Limb (tissue), 2 donors: ENCODE measurements at regions not wholly inside any gene's neighbourhood (a gene's known extent, or its start where the extent isn't known, plus 50 kb on each side); places are given as distances from the start of the nearest gene placed in this dataset.
"Not testable (repeated sequence)": the region's sequence is repeated elsewhere in the genome, so short reads cannot be mapped to it uniquely, and the experiment has no call there.

Source experiments
- DNase-seq, 2 donors: peaks; one replicate each; pipeline ENCODE4 v3.0.0-alpha.2; 2016; ENCODE audit errors: extremely low spot score in 2 of 2

- no peak for DNase-seq
These were observed 488.1 kb upstream of the ARX start for GRCh38 chrX:25503826-25504225.

- DNase-seq: no peak
These were observed 492.0 kb upstream of the ARX start for GRCh38 chrX:25507801-25508200.

GRCh38 chrX:25519258-25519657 lies 503.5 kb upstream of the ARX start:
- DNase-seq: no peak

GRCh38 chrX:25522443-25523010 lies 506.8 kb upstream of the ARX start:
- not testable (repeated sequence) for DNase-seq

DNA sequence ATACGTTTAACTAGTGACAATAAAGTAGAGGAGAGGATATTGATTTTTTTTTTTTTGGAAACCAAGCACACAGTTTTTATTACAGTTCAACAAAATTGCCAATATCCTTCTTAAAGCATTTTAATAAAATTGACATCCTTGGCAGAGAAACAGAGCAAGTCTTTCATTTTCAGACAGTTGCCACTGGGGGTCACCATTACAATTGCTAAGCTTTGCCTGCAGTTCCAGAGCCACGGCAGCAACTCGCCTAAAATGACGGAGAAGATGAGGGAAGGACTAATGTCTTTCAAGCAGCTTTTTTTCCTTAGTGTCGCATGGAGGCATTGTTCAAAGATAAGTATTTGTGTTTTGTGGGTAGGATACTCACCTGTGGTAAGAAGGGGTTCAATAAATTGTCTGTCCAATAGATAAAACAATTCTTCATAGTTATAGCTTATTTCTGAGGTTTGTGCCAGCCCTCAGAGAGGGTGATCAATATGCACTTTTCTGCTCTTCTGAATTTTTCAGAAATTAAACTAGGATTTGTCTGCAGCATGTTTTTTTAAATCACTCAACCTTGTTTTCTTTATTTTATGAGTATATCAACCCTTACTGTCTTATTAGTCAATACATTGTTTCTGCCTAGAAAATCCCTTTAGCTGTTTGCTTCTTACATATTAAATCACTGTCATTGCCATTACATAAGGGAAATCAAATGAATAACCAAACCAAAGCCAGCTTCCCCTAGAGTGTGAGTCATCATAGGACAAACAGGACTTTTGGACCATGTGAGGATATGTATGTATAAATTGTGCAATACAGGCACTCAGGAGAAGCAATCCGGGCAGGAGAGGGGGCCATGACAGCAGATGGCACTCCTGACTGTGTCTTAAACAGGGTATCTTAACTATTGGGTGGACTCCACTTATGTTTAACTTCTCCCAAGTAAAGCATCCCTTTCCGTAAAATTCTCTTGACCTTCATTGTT lies 508.1 kb upstream of the ARX start:
- DNase-seq: peak; percentile 40 to 67

DNA sequence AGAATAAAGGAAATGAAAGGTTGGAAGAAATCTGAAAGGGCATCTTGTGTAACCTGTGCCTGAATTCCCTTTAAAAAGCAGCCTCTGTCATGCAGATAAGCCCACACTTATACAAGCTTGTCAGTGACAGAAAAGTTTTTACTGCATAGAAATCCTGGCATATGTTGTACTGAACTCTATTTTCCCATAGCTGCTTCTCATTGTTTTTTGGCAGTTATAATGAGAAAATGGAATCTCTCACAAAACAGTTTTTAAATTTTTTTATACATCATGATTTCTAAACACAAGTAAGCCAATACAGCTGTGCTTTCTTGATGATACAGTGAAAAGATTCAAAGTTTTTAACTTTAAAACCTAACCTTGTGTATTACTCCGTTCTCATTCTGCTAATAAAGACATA lies 511.4 kb upstream of the ARX start:
- no peak for DNase-seq

GRCh38 chrX:25527596-25527995 lies 511.8 kb upstream of the ARX start:
- no peak for DNase-seq

- no peak for DNase-seq
These were observed 515.3 kb upstream of the ARX start for GRCh38 chrX:25531096-25531495.

DNA sequence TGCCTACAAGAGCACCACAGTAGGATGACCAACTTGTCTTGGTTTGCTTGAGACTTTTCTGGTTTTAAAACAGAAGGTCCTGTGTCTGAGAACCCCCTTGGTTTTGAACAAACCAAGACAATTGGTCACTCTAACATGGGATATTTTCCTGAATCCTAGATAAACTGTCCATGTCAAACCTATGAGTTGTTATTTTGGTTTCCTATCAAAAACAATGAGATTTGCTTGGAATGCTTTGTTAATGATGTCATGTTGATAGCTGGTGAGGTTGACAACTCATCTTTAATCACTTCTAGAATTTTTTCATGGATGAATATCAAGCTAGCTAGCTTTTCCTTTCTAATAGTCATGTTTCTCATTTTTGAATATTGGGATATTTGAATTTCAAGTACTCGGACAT lies 518.3 kb upstream of the ARX start:
- DNase-seq: no peak

DNA sequence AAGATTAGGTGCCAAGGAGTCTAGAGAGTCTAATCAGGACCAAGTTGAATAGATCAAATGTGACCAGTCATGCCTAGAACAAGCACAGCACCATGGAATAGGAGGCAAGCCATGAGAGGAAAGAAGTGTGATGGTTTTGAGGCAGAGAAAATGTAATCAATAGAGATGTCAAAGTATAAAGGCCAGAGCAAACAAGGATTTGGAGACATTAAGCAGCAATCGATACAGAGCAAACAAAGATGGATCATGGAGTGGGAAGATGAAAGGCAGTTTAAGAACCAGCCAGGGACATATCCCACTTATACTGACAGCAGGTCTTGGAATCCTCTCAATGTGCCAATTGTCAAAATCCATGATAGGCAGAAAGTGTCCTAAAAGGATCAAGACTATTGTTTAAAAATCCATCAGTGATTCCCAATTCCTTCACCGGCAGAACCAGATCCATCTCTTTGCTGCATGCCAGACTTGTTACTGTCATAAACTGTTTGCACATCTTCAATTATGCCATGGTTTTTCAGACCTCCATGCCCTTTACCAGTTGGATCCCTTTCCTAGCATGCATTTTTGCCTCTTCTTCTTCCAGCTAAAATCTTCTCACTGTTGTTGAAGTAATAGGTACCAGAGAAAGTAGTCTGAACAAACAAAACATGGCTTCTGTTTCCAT lies 520.7 kb upstream of the ARX start:
- DNase-seq: no peak

GRCh38 chrX:25537699-25538098 lies 521.9 kb upstream of the ARX start:
- DNase-seq: no peak

DNA sequence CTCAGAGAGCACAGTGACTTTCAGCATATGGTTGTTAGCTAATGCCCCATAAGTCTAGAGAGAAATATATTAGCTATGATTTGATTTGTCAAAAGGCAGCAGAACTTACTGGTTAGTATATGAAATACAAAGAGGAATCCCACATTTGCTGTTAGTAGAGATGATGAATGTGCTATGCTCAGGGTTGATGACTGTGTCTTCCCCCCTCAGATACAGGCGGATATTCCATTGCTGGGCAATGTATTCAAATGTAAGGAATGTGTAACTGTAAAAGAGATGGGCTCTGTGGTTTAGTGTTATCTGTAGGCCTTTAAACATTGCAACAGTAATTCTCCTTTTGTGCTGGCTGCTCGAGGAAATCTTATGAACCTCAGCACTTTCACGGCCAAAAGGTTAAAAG lies 528.9 kb upstream of the ARX start:
- no peak for DNase-seq

DNA sequence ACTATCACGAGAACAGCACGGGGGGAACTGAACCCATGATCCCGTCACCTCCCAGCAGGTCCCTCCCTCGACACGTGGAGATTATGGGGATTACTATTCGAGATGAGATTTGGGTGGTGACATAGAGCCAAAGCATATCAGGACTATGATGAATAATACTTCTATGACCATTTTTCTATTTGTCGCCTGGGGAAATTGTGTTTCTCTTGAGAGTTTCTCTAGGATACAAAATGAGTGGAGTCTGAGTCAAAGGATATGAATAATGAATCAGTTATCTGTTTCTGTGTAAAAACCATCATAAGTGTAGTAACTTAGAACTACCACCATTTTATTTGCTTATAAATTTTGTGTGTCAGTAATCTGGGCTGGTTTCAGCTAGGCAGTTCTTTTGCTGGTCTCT lies 533.0 kb upstream of the ARX start:
- no peak for DNase-seq

- no peak for DNase-seq
These were observed 539.8 kb upstream of the ARX start for GRCh38 chrX:25555521-25555920.

DNA sequence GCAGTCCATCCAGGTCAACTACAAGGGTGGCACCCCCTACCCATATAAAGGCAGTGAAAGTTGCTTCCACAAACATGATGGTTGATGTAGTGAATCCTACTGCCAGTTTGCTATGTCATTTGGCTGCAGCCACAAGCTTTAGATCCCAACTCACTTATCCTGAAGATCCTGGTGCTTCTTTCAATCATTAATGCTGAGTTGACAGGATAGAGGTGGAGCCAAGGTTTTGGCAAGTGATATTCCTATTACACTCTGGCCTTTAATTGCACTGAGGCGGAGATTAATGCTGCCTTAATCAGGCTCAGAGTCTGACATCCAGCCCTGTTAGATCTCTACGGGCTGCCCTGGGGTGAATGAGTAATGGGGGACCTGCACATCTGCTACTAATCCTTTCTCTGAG lies 542.4 kb upstream of the ARX start:
- DNase-seq: no peak

DNA sequence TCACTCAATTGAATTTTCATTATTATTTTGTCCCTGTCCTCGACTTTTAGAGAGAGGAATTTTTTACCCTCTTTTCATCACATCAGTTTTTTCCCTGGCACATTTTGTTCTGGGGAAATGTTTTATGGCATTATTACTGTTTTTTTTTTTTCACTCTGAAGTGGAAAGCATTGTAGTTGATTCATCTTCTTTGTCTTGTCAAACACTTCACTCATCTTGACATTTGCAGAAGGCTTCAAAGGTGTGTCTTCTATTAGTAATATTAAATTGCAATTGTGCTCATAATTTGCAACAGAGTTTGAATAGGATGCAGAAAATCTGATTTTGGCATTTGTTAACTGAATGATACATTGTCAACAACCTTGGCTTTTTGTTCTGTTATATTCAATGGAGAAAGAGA lies 545.4 kb upstream of the ARX start:
- no peak for DNase-seq

- DNase-seq: no peak
These were observed 557.9 kb upstream of the ARX start for GRCh38 chrX:25573631-25574030.

DNA sequence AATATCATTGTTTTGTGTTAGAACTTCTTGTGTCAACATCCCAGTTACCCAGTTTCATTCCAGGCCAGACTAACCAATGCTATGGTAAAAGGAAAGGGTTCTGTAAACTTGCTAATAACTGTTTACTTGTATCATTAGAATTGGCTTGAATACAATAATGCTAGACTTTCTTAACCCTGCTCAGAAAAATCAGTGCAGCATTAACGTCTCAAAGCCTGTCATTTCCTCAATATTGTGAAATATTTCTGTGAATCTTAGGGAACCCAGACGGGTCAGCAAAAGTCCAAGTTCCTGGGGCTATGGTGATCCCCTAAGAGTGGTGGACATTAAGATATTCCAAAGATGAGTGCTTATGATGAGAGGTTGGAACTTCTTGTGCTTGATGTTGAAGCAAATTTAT lies 541.2 kb upstream of the MAGEB18 start:
- DNase-seq: no peak

DNA sequence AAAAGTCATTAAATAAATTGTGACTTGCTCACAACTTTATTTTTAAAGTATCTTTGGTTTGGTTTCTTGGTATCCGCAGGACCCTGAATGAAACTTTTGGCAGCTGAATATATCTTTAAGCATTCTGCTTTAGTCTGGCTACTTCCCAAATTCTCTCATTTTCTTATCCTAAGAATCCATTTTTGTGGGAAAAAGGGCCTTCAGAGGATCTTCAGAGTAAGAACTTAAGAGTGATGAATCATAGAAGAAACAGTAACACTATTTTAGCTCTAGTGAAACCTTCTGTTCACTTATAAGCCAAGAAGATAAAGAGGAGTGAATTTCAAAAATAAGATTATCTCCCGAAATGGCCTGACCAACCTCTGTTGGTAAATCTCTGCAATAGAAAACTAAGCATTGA lies 540.6 kb upstream of the MAGEB18 start:
- peak in 1 of 2 donors; percentile 1 for DNase-seq

GRCh38 chrX:25599061-25599460 lies 539.1 kb upstream of the MAGEB18 start:
- DNase-seq: no peak

DNA sequence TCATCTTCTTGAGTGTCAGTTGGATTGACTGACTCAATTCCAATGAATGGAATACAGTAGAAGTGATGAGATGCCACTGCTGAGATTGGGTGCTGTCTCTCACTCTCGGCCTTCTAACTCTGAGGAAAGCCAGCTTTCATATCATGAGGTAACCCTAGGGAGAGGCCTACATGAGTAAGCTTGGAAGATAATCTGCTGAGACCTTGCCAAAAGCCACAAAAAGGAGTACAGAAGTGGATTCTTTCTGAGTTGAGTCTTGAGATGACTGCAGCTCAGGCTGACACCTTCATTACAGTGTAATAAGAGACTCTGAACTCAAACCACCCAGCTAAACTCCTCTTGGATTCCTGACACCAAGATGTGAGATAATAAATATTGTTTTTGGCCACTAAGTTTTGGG lies 537.4 kb upstream of the MAGEB18 start:
- DNase-seq: no peak

DNA sequence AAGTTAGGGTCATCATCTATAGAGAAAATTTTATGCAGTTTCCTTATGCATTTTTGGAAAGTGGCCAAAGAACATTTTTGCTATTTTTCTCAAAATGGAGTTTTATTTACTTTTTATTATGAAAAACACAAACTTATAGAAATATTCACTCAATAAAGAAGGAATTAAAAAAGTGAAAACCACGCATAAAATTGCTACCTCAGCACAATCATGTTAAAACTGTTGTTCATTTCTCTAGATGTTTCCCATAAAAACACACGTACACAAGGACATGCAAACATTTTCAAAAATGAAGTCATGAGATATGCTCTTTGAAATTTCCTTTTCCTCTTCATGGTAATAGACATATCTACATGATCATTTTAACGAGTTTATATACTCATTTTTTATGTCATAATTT lies 536.8 kb upstream of the MAGEB18 start:
- no peak for DNase-seq

DNA sequence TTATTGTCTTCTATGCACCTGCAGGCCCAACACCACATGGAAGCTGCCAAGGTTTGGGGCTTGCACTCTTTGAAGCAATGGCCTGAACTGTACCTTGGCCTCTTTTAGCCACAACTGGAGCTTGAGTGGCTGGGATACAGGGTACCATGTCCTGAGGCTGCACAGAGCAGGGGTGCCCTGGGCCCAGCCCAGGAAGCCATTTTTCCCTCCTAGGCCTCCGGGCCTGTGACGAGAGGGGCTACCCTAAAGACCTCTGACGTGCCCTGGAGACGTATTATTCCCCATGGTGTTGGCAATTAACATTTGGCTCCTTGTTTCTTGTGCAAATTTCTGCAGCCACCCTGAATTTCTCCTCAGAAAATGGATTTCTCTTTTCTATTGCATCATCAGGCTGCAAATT lies 519.9 kb upstream of the MAGEB18 start:
- DNase-seq: no peak
